Esophagus muscularis mucosa (tissue), 4 donors: ENCODE measurements at regions not wholly inside any gene's neighbourhood (a gene's known extent, or its start where the extent isn't known, plus 50 kb on each side); places are given as distances from the start of the nearest gene placed in this dataset.

ENCODE experiments used
- CTCF ChIP-seq, 3 experiments: fragments of 200-600 bp in 2 of 3; fragments of 450-650 bp in 1 of 3; sonication (generic) in 2 of 3; IDR thresholded peaks; one replicate each; pipeline ENCODE4 v1.5.1; 2017 to 2019; ENCODE audit warnings: antibody characterized with exemption in 3 of 3, mild to moderate bottlenecking in 2 of 3, moderate library complexity in 1 of 3
- EP300 ChIP-seq: sonication (generic); formaldehyde crosslinking; IDR thresholded peaks from one replicate; pipeline ENCODE4 v1.6.1; 2017; ENCODE audit warnings: antibody characterized with exemption
- POLR2A ChIP-seq: fragments of 450-650 bp; IDR thresholded peaks from one replicate; pipeline ENCODE4 v1.6.1; 2017; ENCODE audit warnings: antibody characterized with exemption, moderate library complexity, mild to moderate bottlenecking, low read depth
- POLR2AphosphoS5 ChIP-seq, 2 donors: sonication (generic); formaldehyde crosslinking; IDR thresholded peaks; one replicate each; pipeline ENCODE4 v1.6.1; 2017; ENCODE audit warnings: antibody characterized with exemption in 2 of 2

- TF ChIP-seq CTCF (IDR thresholded peaks at IDR 0.05) (no peak), POLR2AphosphoS5 (IDR thresholded peaks at IDR 0.05) (no peak), POLR2A (no peak), EP300 (no peak)
Measured at GRCh38 chr13:84962849-84963248, 836.4 kb downstream of the SLITRK6 start.
